MM.1S (cell line): ENCODE measurements at regions not wholly inside any gene's neighbourhood (a gene's known extent, or its start where the extent isn't known, plus 50 kb on each side); places are given as distances from the start of the nearest gene placed in this dataset.

ENCODE experiments used
- CTCF ChIP-seq: fragments of 300-600 bp; sonication (generic); IDR thresholded peaks from 2 replicates; pipeline ENCODE4 v1.5.1; 2016; ENCODE audit warnings: antibody characterized with exemption, low read length, mixed read lengths
- EZH2 ChIP-seq: fragments of 300-600 bp; sonication (generic); optimal IDR thresholded peaks from 2 replicates; pipeline ENCODE3; 2017; ENCODE audit warnings: low read depth, mild to moderate bottlenecking, antibody characterized with exemption, low read length, mixed read lengths
- EZH2phosphoT487 ChIP-seq: fragments of 300-600 bp; sonication (generic); IDR thresholded peaks from 2 replicates; pipeline ENCODE4 v1.6.1; 2018; ENCODE audit warnings: antibody characterized with exemption, low read length

GRCh38 chr7:36002900-36003299, 150.2 kb upstream of the EEPD1 start:
- no peak for TF ChIP-seq CTCF
- no peak for TF ChIP-seq EZH2
- TF ChIP-seq EZH2phosphoT487 = no peak
